ENCODE measurements at regions not wholly inside any gene's neighbourhood (a gene's known extent, or its start where the extent isn't known, plus 50 kb on each side); places are given as distances from the start of the nearest gene placed in this dataset.

GRCh38 chr21:28317177-28317950 is 675.3 kb downstream of the LTN1 start:
- H3K27ac ChIP-seq: no peak overlapping the region
- no peak overlapping the region for H3K4me3 ChIP-seq
- H3K4me2 ChIP-seq: no peak overlapping the region
- H3K9ac ChIP-seq: no peak overlapping the region
- no peaks in the 10 kb centered on the region for H3K4me1 ChIP-seq
- H3K36me3 ChIP-seq: no peaks in the 10 kb centered on the region
- H3K9me3 ChIP-seq: no peaks in the 10 kb centered on the region
- no peaks in the 10 kb centered on the region for H3K27me3 ChIP-seq
- H4K20me1 ChIP-seq: no peaks in the 10 kb centered on the region
- TF ChIP-seq Cebpa-rat (IDR thresholded peaks at IDR 0.05): no peak

- H3K4me2 ChIP-seq: no peak overlapping the region
- H3K4me3 ChIP-seq: no peak overlapping the region
- no peak for TF ChIP-seq Cebpa-rat (IDR thresholded peaks at IDR 0.05)
- no peaks in the 10 kb centered on the region for H3K9me3 ChIP-seq
- no peaks in the 10 kb centered on the region for H3K36me3 ChIP-seq
- no peaks in the 10 kb centered on the region for H3K27me3 ChIP-seq
- H4K20me1 ChIP-seq: no peaks in the 10 kb centered on the region
- H3K4me1 ChIP-seq: no peaks in the 10 kb centered on the region
- no peak overlapping the region for H3K27ac ChIP-seq
- no peak overlapping the region for H3K9ac ChIP-seq
Measured at GRCh38 chr21:28311411-28312190, 681.1 kb downstream of the LTN1 start.

GRCh38 chr21:28310711-28311110 is 682.0 kb downstream of the LTN1 start:
- H3K36me3 ChIP-seq: no peaks in the 10 kb centered on the region
- no peaks in the 10 kb centered on the region for H3K27me3 ChIP-seq
- H3K4me1 ChIP-seq: no peaks in the 10 kb centered on the region
- TF ChIP-seq Cebpa-rat (IDR thresholded peaks at IDR 0.05): no peak
- H3K4me3 ChIP-seq: no peak overlapping the region
- no peaks in the 10 kb centered on the region for H3K9me3 ChIP-seq
- no peak overlapping the region for H3K27ac ChIP-seq
- no peaks in the 10 kb centered on the region for H4K20me1 ChIP-seq
- H3K9ac ChIP-seq: no peak overlapping the region
- H3K4me2 ChIP-seq: no peak overlapping the region

- Histone ChIP-seq H4K20me1 (no peaks in the 10 kb centered on the region), H3K4me2 (no peak overlapping the region), H3K4me1 (no peaks in the 10 kb centered on the region), H3K9ac (no peak overlapping the region), H3K27ac (no peak overlapping the region), H3K9me3 (no peaks in the 10 kb centered on the region), H3K27me3 (no peaks in the 10 kb centered on the region), H3K36me3 (no peaks in the 10 kb centered on the region), H3K4me3 (no peak overlapping the region)
- no peak for TF ChIP-seq Cebpa-rat (IDR thresholded peaks at IDR 0.05)
Measured at GRCh38 chr21:28310171-28310685, 682.4 kb downstream of the LTN1 start.

- TF ChIP-seq Cebpa-rat (IDR thresholded peaks at IDR 0.05): no peak
- Histone ChIP-seq H3K4me3 (no peak overlapping the region), H3K4me2 (no peak overlapping the region), H3K9ac (no peak overlapping the region), H3K27me3 (no peaks in the 10 kb centered on the region), H3K9me3 (no peaks in the 10 kb centered on the region), H4K20me1 (no peaks in the 10 kb centered on the region), H3K4me1 (no peaks in the 10 kb centered on the region), H3K36me3 (no peaks in the 10 kb centered on the region), H3K27ac (no peak overlapping the region)
Measured at GRCh38 chr21:28309596-28309995, 683.1 kb downstream of the LTN1 start.

GRCh38 chr21:28308516-28308915 is 684.2 kb downstream of the LTN1 start:
- H3K4me3 ChIP-seq: no peak overlapping the region
- no peaks in the 10 kb centered on the region for H3K9me3 ChIP-seq
- H3K4me2 ChIP-seq: no peak overlapping the region
- no peaks in the 10 kb centered on the region for H3K4me1 ChIP-seq
- no peaks in the 10 kb centered on the region for H4K20me1 ChIP-seq
- no peak overlapping the region for H3K9ac ChIP-seq
- H3K27me3 ChIP-seq: no peaks in the 10 kb centered on the region
- no peaks in the 10 kb centered on the region for H3K36me3 ChIP-seq
- no peak overlapping the region for H3K27ac ChIP-seq
- TF ChIP-seq Cebpa-rat (IDR thresholded peaks at IDR 0.05): no peak

- no peaks in the 10 kb centered on the region for H4K20me1 ChIP-seq
- no peaks in the 10 kb centered on the region for H3K36me3 ChIP-seq
- H3K4me3 ChIP-seq: no peak overlapping the region
- H3K9me3 ChIP-seq: no peaks in the 10 kb centered on the region
- no peak overlapping the region for H3K4me2 ChIP-seq
- no peaks in the 10 kb centered on the region for H3K4me1 ChIP-seq
- H3K27me3 ChIP-seq: no peaks in the 10 kb centered on the region
- H3K9ac ChIP-seq: no peak overlapping the region
- no peak for TF ChIP-seq Cebpa-rat (IDR thresholded peaks at IDR 0.05)
- no peak overlapping the region for H3K27ac ChIP-seq
Measured at GRCh38 chr21:28299946-28300345, 692.7 kb downstream of the LTN1 start.

GRCh38 chr21:28298251-28298672 is 694.4 kb downstream of the LTN1 start:
- H3K4me2 ChIP-seq: no peak overlapping the region

GRCh38 chr21:28294051-28294450 is 698.6 kb downstream of the LTN1 start:
- Histone ChIP-seq H3K9ac (no peak overlapping the region), H3K27ac (no peak overlapping the region), H4K20me1 (no peaks in the 10 kb centered on the region), H3K27me3 (no peaks in the 10 kb centered on the region), H3K4me2 (no peak overlapping the region), H3K4me1 (no peaks in the 10 kb centered on the region), H3K36me3 (no peaks in the 10 kb centered on the region), H3K4me3 (no peak overlapping the region), H3K9me3 (no peaks in the 10 kb centered on the region; the same call in 1 of the 2 replicates)
- no peak for TF ChIP-seq Cebpa-rat (IDR thresholded peaks at IDR 0.05)

More at GRCh38 chr21:28298251-28298672, 694.4 kb downstream of the LTN1 start:
- no peak overlapping the region for H3K27ac ChIP-seq
- no peak overlapping the region for H3K4me3 ChIP-seq
- H3K27me3 ChIP-seq: no peaks in the 10 kb centered on the region
- no peak for TF ChIP-seq Cebpa-rat (IDR thresholded peaks at IDR 0.05)
- no peaks in the 10 kb centered on the region for H3K9me3 ChIP-seq
- H3K36me3 ChIP-seq: no peaks in the 10 kb centered on the region
- H3K4me1 ChIP-seq: no peaks in the 10 kb centered on the region
- no peaks in the 10 kb centered on the region for H4K20me1 ChIP-seq
- H3K9ac ChIP-seq: no peak overlapping the region

Data from BLaER1 (cell line).